ENCODE measurements at regions not wholly inside any gene's neighbourhood (a gene's known extent, or its start where the extent isn't known, plus 50 kb on each side); places are given as distances from the start of the nearest gene placed in this dataset.
"Not testable (repeated sequence)": the region's sequence is repeated elsewhere in the genome, so short reads cannot be mapped to it uniquely, and the experiment has no call there.

DNA sequence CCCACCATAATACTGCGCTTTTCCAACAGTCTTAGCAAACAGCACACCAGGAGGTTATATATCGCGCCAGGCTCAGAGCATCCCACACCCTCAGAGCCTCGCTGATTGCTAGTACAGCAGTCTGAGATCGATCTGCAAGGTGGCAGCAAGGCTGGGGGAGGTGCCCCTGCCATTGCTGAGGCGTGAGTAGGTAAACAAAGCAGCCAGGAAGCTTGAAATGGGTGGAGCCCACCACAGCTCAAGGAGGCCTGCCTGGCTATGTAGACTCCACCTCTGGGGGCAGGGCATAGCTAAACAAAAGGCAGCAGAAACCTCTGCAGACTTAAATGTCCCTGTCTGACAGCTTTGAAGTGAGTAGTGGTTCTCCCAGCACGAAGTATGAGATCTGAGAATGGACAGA, 211.5 kb downstream of the HTR1B start:
- WGBS, 3 donors = 66 to 76% (median 70%) methylated on average over 7 of the region's 7 CpGs
- H3K9me3 ChIP-seq (ENCODE audit: control insufficient read depth in 2 of 2, insufficient read depth in 1 of 2, low read depth in 1 of 2, low read length in 1 of 2); H3K27me3 ChIP-seq (ENCODE audit: control insufficient read depth in 3 of 3, insufficient read depth in 3 of 3, low read length in 3 of 3); H3K36me3 ChIP-seq (ENCODE audit: control insufficient read depth in 3 of 3, insufficient read depth in 2 of 3, low read depth in 1 of 3, low read length in 3 of 3); FAIRE-seq; H3K27ac ChIP-seq (ENCODE audit: low read depth in 1 of 3, low read length in 2 of 3); H3K4me3 ChIP-seq (ENCODE audit: low read depth in 1 of 3, low read length in 3 of 3); H3K4me1 ChIP-seq (ENCODE audit: control insufficient read depth in 3 of 3, insufficient read depth in 2 of 3, low read depth in 1 of 3, low read length in 2 of 3): not testable (repeated sequence)
- DNase-seq = peak in 1 of 2 donors; percentile 1

DNA sequence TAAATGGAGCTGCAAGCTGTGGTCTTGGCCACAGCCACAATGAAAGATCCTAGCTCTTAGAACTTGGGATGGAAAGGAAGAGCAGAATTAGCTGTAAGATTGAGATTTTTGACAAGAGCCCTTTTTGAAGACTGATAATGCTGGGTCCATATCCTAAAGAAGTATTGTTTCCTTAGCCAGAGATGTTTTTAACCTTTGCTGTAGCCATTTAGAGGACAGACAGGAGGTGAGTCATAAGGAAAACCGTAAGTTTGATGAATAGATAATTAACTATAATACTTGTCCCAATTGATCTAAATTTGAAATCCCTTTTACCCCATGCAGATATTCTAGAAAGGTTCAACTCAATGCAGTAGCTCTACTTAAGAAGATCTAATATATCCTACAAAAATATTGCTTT, 213.7 kb downstream of the HTR1B start:
- Histone ChIP-seq H3K4me3 (ENCODE audit: low read depth in 1 of 3, low read length in 3 of 3) (no peak overlapping the region), H3K4me1 (ENCODE audit: control insufficient read depth in 3 of 3, insufficient read depth in 2 of 3, low read depth in 1 of 3, low read length in 2 of 3) (no peaks in the 10 kb centered on the region), H3K9me3 (ENCODE audit: control insufficient read depth in 2 of 2, insufficient read depth in 1 of 2, low read depth in 1 of 2, low read length in 1 of 2) (no peaks in the 10 kb centered on the region), H3K27ac (ENCODE audit: low read depth in 1 of 3, low read length in 2 of 3) (no peak overlapping the region), H3K36me3 (ENCODE audit: control insufficient read depth in 3 of 3, insufficient read depth in 2 of 3, low read depth in 1 of 3, low read length in 3 of 3) (no peaks in the 10 kb centered on the region), H3K27me3 (ENCODE audit: control insufficient read depth in 3 of 3, insufficient read depth in 3 of 3, low read length in 3 of 3) (no peaks in the 10 kb centered on the region)
- FAIRE-seq = no peak
- WGBS, 3 donors = 55 to 80% (median 67%) methylated on average over 1 of the region's 1 CpG
- no peak for DNase-seq

DNA sequence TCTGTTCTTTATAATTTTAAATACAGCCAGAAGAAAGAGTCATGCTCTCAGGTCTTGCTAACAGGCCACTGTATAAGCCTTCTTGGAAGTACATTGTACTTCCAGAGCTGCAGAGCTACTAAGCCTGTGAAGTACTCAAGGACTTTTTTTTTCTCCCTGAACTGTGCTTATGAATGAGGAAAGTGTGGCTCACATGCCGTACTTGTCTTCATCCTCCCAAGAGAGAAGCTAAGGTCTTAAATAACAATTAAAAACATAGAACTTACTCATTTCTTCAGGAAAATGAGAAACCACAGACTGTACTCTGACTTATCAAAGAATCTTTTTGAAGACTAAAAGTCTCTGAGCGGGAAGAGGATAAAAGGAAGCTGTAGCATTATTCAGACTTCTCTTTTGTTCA, 218.3 kb downstream of the HTR1B start:
- no peak for DNase-seq
- Histone ChIP-seq H3K4me1 (ENCODE audit: control insufficient read depth in 3 of 3, insufficient read depth in 2 of 3, low read depth in 1 of 3, low read length in 2 of 3) (no peaks in the 10 kb centered on the region), H3K9me3 (ENCODE audit: control insufficient read depth in 2 of 2, insufficient read depth in 1 of 2, low read depth in 1 of 2, low read length in 1 of 2) (no peaks in the 10 kb centered on the region), H3K36me3 (ENCODE audit: control insufficient read depth in 3 of 3, insufficient read depth in 2 of 3, low read depth in 1 of 3, low read length in 3 of 3) (no peaks in the 10 kb centered on the region), H3K27ac (ENCODE audit: low read depth in 1 of 3, low read length in 2 of 3) (no peak overlapping the region), H3K4me3 (ENCODE audit: low read depth in 1 of 3, low read length in 3 of 3) (no peak overlapping the region), H3K27me3 (ENCODE audit: control insufficient read depth in 3 of 3, insufficient read depth in 3 of 3, low read length in 3 of 3) (no peaks in the 10 kb centered on the region)
- FAIRE-seq = no peak
- 65 to 85% (median 71%) methylated on average over 2 of the region's 2 CpGs for WGBS, 3 donors

DNA sequence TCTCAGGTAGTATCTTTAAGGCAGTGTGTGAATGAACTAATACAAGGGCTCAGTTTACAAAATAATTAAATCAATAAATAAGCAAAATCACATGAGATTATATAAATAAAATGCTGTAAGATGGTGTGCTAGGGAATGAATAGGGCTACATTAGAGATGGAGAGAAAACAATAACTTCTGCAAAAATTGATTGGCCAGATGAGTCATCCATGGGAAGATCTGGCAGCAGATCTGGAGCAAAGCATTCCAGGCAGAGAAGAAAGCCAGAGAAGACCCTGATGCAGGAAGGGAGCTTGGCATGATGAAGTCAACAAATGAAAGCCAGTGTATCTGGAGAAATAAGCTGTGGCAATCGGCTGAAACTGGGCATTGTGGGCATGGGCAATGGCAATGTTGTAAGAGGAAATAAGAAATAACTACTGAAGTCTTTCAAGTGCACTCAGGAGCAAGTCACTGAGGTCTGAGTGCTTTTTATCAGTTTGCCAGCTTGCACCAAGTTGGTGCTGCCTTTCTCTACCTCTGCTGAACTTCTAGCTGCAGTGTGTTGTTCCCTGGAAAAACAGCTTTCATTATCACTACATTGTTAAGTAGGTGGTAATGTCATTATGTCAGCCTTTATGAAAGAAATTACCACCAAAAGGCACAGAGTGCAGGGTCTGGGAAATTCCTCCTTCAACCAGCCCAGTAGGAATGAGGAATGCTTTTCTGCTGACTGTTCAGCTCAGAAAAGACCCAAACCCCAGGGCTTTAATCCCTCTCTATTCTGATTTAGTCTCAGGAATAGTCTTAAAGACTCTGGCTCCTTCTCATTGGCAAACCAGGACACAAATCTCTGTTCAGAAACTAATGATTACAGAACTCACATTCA, 231.6 kb downstream of the HTR1B start:
- FAIRE-seq = no peak
- DNase-seq = no peak
- Histone ChIP-seq H3K36me3 (ENCODE audit: control insufficient read depth in 3 of 3, insufficient read depth in 2 of 3, low read depth in 1 of 3, low read length in 3 of 3) (no peaks in the 10 kb centered on the region), H3K4me1 (ENCODE audit: control insufficient read depth in 3 of 3, insufficient read depth in 2 of 3, low read depth in 1 of 3, low read length in 2 of 3) (no peaks in the 10 kb centered on the region), H3K9me3 (ENCODE audit: control insufficient read depth in 2 of 2, insufficient read depth in 1 of 2, low read depth in 1 of 2, low read length in 1 of 2) (no peaks in the 10 kb centered on the region), H3K27ac (ENCODE audit: low read depth in 1 of 3, low read length in 2 of 3) (no peak overlapping the region), H3K4me3 (ENCODE audit: low read depth in 1 of 3, low read length in 3 of 3) (no peak overlapping the region), H3K27me3 (ENCODE audit: control insufficient read depth in 3 of 3, insufficient read depth in 3 of 3, low read length in 3 of 3) (no peaks in the 10 kb centered on the region)
- WGBS, 3 donors = 53 to 67% (median 53%) methylated on average over 1 of the region's 1 CpG

DNA sequence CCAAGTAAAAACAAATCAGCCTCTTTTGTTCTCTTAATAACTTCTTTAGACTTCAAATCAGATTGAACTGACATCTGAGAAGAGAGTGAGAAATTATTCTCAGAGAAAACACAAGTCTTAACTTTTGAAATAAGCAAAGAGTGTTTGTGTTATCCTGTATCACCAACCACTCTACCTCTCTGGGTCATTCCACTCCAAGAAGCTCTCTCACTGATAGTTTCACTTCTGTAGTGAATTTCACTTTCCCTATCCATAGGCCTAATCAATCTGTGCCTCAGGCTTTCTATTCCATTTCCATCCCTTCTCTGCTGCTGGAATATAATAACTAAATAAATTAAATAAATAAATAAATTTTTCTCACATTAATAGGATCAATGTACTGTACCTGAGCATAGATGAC, 235.0 kb downstream of the HTR1B start:
- no peak overlapping the region for H3K4me3 ChIP-seq (ENCODE audit: low read depth in 1 of 3, low read length in 3 of 3)
- H3K36me3 ChIP-seq (ENCODE audit: control insufficient read depth in 3 of 3, insufficient read depth in 2 of 3, low read depth in 1 of 3, low read length in 3 of 3) = no peaks in the 10 kb centered on the region
- FAIRE-seq = no peak
- H3K27ac ChIP-seq (ENCODE audit: low read depth in 1 of 3, low read length in 2 of 3) = no peak overlapping the region
- DNase-seq = no peak
- no peaks in the 10 kb centered on the region for H3K27me3 ChIP-seq (ENCODE audit: control insufficient read depth in 3 of 3, insufficient read depth in 3 of 3, low read length in 3 of 3)
- H3K9me3 ChIP-seq (ENCODE audit: control insufficient read depth in 2 of 2, insufficient read depth in 1 of 2, low read depth in 1 of 2, low read length in 1 of 2) = no peaks in the 10 kb centered on the region
- no peaks in the 10 kb centered on the region for H3K4me1 ChIP-seq (ENCODE audit: control insufficient read depth in 3 of 3, insufficient read depth in 2 of 3, low read depth in 1 of 3, low read length in 2 of 3)

DNA sequence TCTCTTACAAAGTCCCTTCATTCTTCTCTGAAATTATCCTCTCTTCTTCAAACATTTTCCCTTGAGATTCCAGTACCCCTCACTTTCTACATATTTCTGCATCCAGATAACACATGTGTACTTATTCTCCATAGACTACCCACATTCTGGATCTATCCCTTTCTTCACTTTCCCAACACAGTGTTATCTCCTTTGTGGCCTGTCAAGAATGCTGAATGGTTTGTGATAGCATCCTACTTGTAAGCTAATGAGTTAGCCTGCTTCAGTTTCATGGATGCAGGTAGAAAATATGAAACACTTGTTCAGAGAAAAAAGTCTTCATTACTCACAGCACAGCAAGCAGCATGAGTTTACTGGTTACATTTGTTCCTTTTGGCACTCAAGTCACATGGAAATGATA, 245.4 kb downstream of the HTR1B start:
- H3K27me3 ChIP-seq (ENCODE audit: control insufficient read depth in 3 of 3, insufficient read depth in 3 of 3, low read length in 3 of 3) = no peaks in the 10 kb centered on the region
- H3K36me3 ChIP-seq (ENCODE audit: control insufficient read depth in 3 of 3, insufficient read depth in 2 of 3, low read depth in 1 of 3, low read length in 3 of 3) = no peaks in the 10 kb centered on the region
- FAIRE-seq (no peak), DNase-seq (no peak)
- no peak overlapping the region for H3K4me3 ChIP-seq (ENCODE audit: low read depth in 1 of 3, low read length in 3 of 3)
- H3K4me1 ChIP-seq (ENCODE audit: control insufficient read depth in 3 of 3, insufficient read depth in 2 of 3, low read depth in 1 of 3, low read length in 2 of 3) = no peaks in the 10 kb centered on the region
- H3K9me3 ChIP-seq (ENCODE audit: control insufficient read depth in 2 of 2, insufficient read depth in 1 of 2, low read depth in 1 of 2, low read length in 1 of 2) = peaks cover 2 to 3% of the 10 kb centered on the region in 2 donors
- H3K27ac ChIP-seq (ENCODE audit: low read depth in 1 of 3, low read length in 2 of 3) = no peak overlapping the region

DNA sequence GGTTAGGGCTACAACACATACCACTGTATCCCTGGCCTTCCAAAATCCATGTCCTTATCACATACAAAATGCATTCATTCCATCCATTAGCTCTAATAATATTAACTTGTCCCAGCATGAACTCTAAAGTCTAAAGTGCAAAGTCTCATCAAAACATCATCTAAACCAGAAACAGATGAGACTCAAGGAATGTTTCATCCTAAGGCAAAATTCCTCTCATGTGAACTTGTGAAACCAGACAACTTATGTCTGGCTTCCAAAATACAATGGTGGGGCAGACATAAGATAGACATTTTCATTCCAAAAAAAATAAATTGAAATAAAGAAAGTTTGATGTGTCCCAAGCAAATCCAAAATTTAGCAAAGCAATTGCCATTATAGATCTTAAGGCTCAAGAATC, 257.4 kb downstream of the HTR1B start:
- H3K36me3 ChIP-seq (ENCODE audit: control insufficient read depth in 3 of 3, insufficient read depth in 2 of 3, low read depth in 1 of 3, low read length in 3 of 3) = no peaks in the 10 kb centered on the region
- H3K27ac ChIP-seq (ENCODE audit: low read depth in 1 of 3, low read length in 2 of 3) = no peak overlapping the region
- H3K27me3 ChIP-seq (ENCODE audit: control insufficient read depth in 3 of 3, insufficient read depth in 3 of 3, low read length in 3 of 3) = no peaks in the 10 kb centered on the region
- no peak for DNase-seq
- FAIRE-seq = no peak
- H3K9me3 ChIP-seq (ENCODE audit: control insufficient read depth in 2 of 2, insufficient read depth in 1 of 2, low read depth in 1 of 2, low read length in 1 of 2) = peaks cover 0 to 5% of the 10 kb centered on the region in 2 donors
- no peak overlapping the region for H3K4me3 ChIP-seq (ENCODE audit: low read depth in 1 of 3, low read length in 3 of 3)
- no peaks in the 10 kb centered on the region for H3K4me1 ChIP-seq (ENCODE audit: control insufficient read depth in 3 of 3, insufficient read depth in 2 of 3, low read depth in 1 of 3, low read length in 2 of 3)

- no peak for DNase-seq
- H3K4me3 ChIP-seq (ENCODE audit: low read depth in 1 of 3, low read length in 3 of 3) = no peak overlapping the region
- H3K27me3 ChIP-seq (ENCODE audit: control insufficient read depth in 3 of 3, insufficient read depth in 3 of 3, low read length in 3 of 3) = no peaks in the 10 kb centered on the region
- FAIRE-seq = no peak
- H3K9me3 ChIP-seq (ENCODE audit: control insufficient read depth in 2 of 2, insufficient read depth in 1 of 2, low read depth in 1 of 2, low read length in 1 of 2) = peaks cover 0 to 7% of the 10 kb centered on the region in 2 donors
- H3K27ac ChIP-seq (ENCODE audit: low read depth in 1 of 3, low read length in 2 of 3) = no peak overlapping the region
- H3K36me3 ChIP-seq (ENCODE audit: control insufficient read depth in 3 of 3, insufficient read depth in 2 of 3, low read depth in 1 of 3, low read length in 3 of 3) = no peaks in the 10 kb centered on the region
- WGBS, 3 donors = 85 to 98% (median 91%) methylated on average over 1 of the region's 1 CpG
- H3K4me1 ChIP-seq (ENCODE audit: control insufficient read depth in 3 of 3, insufficient read depth in 2 of 3, low read depth in 1 of 3, low read length in 2 of 3) = no peaks in the 10 kb centered on the region
Measured at GRCh38 chr6:77204555-77204954, 258.7 kb downstream of the HTR1B start.

GRCh38 chr6:77183447-77183846, 279.8 kb downstream of the HTR1B start:
- peaks cover 0 to 5% of the 10 kb centered on the region in 2 donors for H3K9me3 ChIP-seq (ENCODE audit: control insufficient read depth in 2 of 2, insufficient read depth in 1 of 2, low read depth in 1 of 2, low read length in 1 of 2)
- WGBS, 3 donors = 70 to 91% (median 89%) methylated on average over 3 of the region's 3 CpGs
- DNase-seq = no peak
- no peaks in the 10 kb centered on the region for H3K27me3 ChIP-seq (ENCODE audit: control insufficient read depth in 3 of 3, insufficient read depth in 3 of 3, low read length in 3 of 3)
- H3K36me3 ChIP-seq (ENCODE audit: control insufficient read depth in 3 of 3, insufficient read depth in 2 of 3, low read depth in 1 of 3, low read length in 3 of 3) = no peaks in the 10 kb centered on the region
- H3K27ac ChIP-seq (ENCODE audit: low read depth in 1 of 3, low read length in 2 of 3) = no peak overlapping the region
- no peak overlapping the region for H3K4me3 ChIP-seq (ENCODE audit: low read depth in 1 of 3, low read length in 3 of 3)
- FAIRE-seq = no peak
- no peaks in the 10 kb centered on the region for H3K4me1 ChIP-seq (ENCODE audit: control insufficient read depth in 3 of 3, insufficient read depth in 2 of 3, low read depth in 1 of 3, low read length in 2 of 3)
